HL-60/S4 treated with phorbol 12-myristate 13-acetate at 8.2 ng/mL for 4 days and 3 days (cell line): ENCODE measurements at regions not wholly inside any gene's neighbourhood (a gene's known extent, or its start where the extent isn't known, plus 50 kb on each side); places are given as distances from the start of the nearest gene placed in this dataset.

Experiments
- in situ Hi-C: fragments of 300-500 bp; cut with MboI; formaldehyde crosslinking; loops from 2 replicates; pipeline ENCODE4 v1.15.0; 2022; ENCODE audit warnings: low sequenced_read_pairs

DNA sequence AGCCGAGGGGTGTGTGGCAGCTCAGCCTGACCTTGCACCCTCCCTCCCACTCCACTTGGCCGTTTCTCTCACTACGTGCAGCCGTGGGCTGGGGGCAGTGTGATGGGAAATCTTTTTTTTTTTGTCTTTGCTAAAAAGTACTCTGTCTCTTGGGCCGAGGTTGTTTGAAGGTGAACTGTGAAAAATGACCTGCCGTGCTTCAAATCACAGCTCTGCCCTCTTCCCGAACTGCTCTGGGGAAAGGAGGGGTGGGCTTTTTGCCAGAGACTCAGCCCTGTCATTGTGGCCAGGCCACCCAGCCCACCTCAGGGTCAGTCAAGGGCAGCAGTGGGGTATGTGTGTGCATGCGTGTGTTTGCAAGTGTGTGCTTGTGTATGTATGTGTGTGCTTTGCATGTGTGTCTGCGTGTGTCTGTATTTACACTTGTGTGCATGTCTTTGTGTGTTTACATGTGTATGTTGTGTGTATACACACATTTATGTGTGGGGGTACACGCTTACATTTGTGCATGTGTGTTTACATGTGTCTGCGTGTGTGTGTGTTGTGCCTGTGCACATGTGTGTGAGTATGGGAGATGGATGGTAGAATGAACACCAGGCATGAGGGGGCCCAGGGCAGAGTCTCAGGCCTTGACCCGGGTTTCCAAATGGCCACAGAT lies 61.3 kb upstream of the HAAO start:
- in situ Hi-C loops: no loop called here

- in situ Hi-C loops: no loop called here
These were observed 60.4 kb upstream of the HAAO start for GRCh38 chr2:42852798-42853197.

GRCh38 chr2:42851740-42852250 lies 59.4 kb upstream of the HAAO start:
- in situ Hi-C loops: no loop called here

DNA sequence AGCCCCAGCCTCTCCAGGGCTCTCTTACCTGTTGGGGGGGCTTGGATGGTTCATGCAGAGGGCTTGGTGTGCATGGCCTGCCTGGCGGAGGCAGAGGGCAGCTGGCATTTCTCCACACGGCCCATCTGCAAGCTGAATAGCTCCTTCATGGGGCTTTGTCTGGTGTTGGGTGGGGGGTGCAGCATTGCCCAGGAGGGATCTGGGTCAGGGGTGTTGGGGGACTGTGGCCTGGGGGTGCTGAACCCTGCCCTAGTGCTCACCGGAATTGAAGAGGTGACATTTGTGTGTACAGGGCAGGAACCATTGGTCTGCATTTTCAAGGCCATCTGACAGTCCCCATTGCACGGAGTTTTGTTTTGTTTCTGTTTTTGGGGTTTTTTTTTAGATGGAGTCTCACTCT lies 58.8 kb upstream of the HAAO start:
- in situ Hi-C loops: no loop called here

DNA sequence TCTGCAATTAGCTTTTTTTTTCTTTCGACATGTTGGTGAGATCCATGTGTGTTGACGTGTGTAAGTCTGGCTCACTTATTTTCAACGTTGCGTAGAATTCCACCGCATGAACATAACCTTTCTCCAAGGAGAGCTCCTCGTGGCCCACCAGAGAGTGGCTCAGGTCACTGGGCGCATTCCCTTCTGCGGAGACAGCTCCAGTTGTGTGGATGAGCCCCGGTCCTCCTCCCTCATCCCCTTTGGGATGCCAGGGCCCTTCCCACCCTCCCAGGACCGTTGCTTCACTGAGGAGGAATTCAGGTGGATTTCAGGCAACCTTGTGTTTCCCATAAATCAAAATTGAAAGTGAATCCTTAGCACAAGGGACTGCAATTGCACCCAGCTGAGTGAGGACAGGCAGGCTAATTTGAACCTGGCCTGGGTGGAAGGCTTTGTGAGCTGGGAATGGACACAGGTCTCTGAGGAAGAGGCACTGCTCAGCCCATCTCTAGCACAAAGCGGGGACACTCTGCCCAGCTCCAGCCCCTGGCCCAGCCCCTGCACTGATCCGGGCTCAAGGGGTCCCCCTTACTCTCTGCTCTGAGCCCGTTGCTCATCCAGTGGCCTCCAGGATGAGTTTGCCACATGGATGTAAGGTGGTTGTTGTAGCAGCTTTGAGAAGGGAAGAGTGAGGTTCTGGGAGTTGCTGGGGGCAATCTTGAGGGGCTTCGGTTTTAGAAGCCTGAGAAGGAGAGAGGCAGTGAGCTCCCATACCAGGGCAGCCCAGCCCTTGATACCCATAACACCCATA lies 57.8 kb upstream of the HAAO start:
- in situ Hi-C loops: no loop called here

GRCh38 chr2:42849311-42849710 lies 56.9 kb upstream of the HAAO start:
- in situ Hi-C loops: loop anchor here (25.0 kb wide), 2 partner anchors 388 to 638 kb away; partner anchors contain the start of gene ZFP36L2

DNA sequence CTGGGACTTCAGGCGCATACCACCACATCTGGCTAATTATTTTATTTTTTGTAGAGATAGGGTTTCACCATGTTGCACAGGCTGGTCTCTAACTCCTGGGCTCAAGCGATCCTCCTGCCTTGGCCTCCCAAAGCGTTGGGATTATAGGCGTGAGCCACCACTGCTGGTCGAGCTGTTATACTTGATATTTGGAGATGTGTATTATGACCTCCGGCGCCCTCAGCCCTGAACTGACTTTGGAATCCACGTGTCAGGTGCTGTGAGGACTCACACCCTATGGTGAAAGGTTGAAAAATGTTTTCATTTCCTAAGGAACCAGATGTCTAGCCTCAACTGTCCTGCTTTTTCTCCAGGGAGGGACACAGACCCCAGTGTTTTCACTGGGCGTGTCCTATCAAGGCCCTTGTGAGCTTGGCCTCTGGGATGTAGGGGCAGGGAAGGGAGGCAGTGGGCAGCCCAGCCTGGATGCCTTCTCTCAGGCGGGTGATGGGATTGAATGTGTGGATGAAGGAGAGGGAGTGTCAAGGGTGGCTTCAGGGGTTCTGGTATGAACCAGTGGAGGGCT lies 56.4 kb upstream of the HAAO start:
- in situ Hi-C loops: loop anchor here (25.0 kb wide), 2 partner anchors 388 to 638 kb away; partner anchors contain the start of gene ZFP36L2

- in situ Hi-C loops: loop anchor here (25.0 kb wide), 2 partner anchors 389 to 639 kb away; partner anchors contain the start of gene ZFP36L2
These were observed 55.9 kb upstream of the HAAO start for GRCh38 chr2:42848265-42848664.

GRCh38 chr2:42847596-42848151 lies 55.3 kb upstream of the HAAO start:
- in situ Hi-C loops: loop anchor here (25.0 kb wide), 2 partner anchors 390 to 640 kb away; partner anchors contain the start of gene ZFP36L2

- in situ Hi-C loops: loop anchor here (25.0 kb wide), 2 partner anchors 390 to 640 kb away; partner anchors contain the start of gene ZFP36L2
These were observed 54.7 kb upstream of the HAAO start for GRCh38 chr2:42846932-42847595.

- in situ Hi-C loops: loop anchor here (25.0 kb wide), 2 partner anchors 391 to 641 kb away; partner anchors contain the start of gene ZFP36L2
These were observed 53.6 kb upstream of the HAAO start for GRCh38 chr2:42846026-42846425.

DNA sequence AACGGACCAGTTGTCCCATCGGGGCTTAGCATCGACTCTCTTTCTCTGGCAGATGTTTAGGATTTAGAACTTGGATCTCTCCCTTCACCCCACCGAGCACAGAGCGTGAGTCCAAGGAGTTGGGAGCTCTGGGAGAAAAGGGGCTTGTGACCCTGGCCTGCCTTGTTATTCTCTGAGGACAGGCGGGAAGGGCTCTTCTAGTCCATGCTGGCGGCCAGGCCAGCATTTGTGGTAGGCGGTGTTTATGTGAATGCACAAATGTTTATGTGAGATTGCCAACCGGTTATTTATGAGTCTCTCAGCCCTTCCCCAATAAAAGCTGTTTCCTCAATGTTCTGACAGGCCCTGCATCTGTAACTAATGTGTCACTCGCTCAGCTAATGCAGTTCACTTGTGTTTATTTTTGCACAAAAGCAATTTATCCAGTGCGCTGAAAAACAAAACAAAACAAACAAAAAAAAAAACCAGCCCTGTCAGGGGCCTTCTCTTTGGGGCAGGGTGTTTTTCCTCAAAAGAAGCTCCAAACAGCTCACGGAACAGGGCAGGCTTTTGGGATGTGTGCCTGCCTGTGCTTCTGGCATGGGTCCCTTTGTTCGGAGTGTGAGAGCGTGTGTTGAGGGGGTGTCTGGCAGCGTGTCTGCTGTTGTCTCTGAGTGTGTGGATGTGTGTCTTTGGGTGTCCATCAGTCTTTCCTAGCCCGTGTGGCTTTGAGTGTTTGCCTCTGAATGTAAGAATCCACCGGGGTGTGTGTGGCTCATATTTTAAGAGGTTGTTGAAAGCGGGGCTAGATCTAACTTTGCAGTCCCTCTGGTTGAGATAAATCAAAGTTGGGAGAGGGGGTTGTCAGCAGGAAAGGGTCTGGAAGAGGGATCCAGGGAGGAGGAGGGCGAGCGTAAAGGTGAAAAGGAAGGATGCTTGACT lies 52.8 kb upstream of the HAAO start:
- in situ Hi-C loops: loop anchor here (25.0 kb wide), 2 partner anchors 392 to 642 kb away; partner anchors contain the start of gene ZFP36L2

- in situ Hi-C loops: loop anchor here (25.0 kb wide), 2 partner anchors 393 to 643 kb away; partner anchors contain the start of gene ZFP36L2
These were observed 52.0 kb upstream of the HAAO start for GRCh38 chr2:42844366-42844765.

- in situ Hi-C loops: loop anchor here (25.0 kb wide), 2 partner anchors 394 to 644 kb away; partner anchors contain the start of gene ZFP36L2
These were observed 51.2 kb upstream of the HAAO start for GRCh38 chr2:42843611-42844010.

DNA sequence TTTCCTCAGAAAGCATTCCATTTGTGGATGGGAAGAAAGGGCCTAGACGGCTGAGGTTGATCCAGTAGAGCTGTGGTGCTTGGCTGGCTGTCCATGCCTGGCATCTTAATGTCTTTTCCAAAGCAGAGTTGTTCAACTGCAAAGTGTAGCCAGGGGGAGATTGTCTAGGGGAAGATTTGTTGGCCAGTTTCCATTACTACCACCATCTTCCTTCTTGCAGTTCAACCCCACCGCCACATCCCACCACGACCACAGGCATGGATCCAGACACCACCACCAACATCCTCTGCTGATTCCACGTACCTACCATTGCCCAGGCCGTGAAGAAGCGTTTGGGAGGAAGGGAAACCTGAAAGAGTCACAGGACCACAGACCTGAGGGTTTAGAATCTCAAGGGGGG lies 50.7 kb upstream of the HAAO start:
- in situ Hi-C loops: loop anchor here (25.0 kb wide), 2 partner anchors 394 to 644 kb away; partner anchors contain the start of gene ZFP36L2

DNA sequence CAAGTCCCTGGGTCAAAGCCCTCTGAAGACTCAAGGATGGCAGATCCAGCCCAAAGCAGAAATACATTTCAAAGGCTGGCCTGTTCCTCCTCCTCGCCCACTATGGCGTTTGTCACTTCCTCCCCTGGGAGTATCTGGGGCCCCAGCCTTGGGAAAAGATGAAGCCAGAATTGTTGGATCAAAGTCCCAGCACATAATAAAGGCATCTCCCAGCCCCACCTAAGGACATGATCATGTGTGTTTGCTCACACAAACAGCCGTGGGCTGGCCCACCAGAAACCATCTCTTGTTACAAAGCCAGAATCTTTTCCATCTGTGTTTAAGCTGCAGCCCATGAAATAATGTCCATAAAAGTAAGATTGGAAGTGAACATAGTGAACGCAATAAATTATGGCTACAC lies 50.1 kb upstream of the HAAO start:
- in situ Hi-C loops: loop anchor here (25.0 kb wide), 2 partner anchors 395 to 645 kb away; partner anchors contain the start of gene ZFP36L2
